ENCODE measurements at regions not wholly inside any gene's neighbourhood (a gene's known extent, or its start where the extent isn't known, plus 50 kb on each side); places are given as distances from the start of the nearest gene placed in this dataset.

- H3K9ac ChIP-seq (ENCODE audit: low read length) = no peak overlapping the region
- no peaks in the 10 kb centered on the region for H3K9me2 ChIP-seq (ENCODE audit: low read depth, low read length)
- no peak overlapping the region for H3K4me2 ChIP-seq (ENCODE audit: low read length)
- H4K20me1 ChIP-seq (ENCODE audit: insufficient read depth, low read length) = no peaks in the 10 kb centered on the region
- H2AFZ ChIP-seq (ENCODE audit: low read length) = no peak overlapping the region
- H3K27me3 ChIP-seq (ENCODE audit: insufficient read depth, low read length) = no peaks in the 10 kb centered on the region
- H3K4me1 ChIP-seq (ENCODE audit: insufficient read depth, low read length, severe bottlenecking) = no peaks in the 10 kb centered on the region
- no peaks in the 10 kb centered on the region for H3K79me2 ChIP-seq (ENCODE audit: insufficient read depth, low read length)
- H3F3A ChIP-seq (ENCODE audit: insufficient read depth, low read length) = no peaks in the 10 kb centered on the region
- TF ChIP-seq CTCF (IDR thresholded peaks at IDR 0.05; ENCODE audit: low read length) = no peak
- no peak for TF ChIP-seq EZH2 (IDR thresholded peaks at IDR 0.05; ENCODE audit: borderline replicate concordance, low read length)
- no peak overlapping the region for H3K4me3 ChIP-seq (ENCODE audit: low read depth, low read length, poor library complexity, severe bottlenecking)
- no peaks in the 10 kb centered on the region for H3K36me3 ChIP-seq (ENCODE audit: insufficient read depth, low read length)
- H3K9me3 ChIP-seq (ENCODE audit: low read length) = no peaks in the 10 kb centered on the region
- no peak overlapping the region for H3K27ac ChIP-seq (ENCODE audit: low read depth, low read length, poor library complexity, severe bottlenecking)
Measured at GRCh38 chr4:22031423-22031822, 82.9 kb upstream of the KCNIP4 start.

DNA sequence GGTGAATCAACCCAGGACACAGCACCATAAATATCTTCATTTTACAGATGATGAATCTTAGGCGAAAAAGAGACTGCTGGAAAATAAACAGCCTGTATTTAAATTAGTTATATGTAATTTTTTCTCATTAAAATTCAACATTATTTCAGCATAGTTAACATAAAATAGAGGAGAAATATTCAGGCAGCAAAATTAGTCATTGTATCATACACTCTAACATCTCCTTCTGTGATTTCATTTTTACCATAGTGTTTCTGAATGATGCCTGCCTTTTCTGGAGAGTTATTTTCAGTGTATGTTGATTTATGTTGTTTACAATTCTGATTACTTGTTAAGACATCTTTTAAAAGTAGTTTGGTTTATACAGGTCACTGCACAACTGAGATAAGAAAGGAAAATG lies 82.3 kb upstream of the KCNIP4 start:
- Histone ChIP-seq H3K79me2 (ENCODE audit: insufficient read depth, low read length) (no peaks in the 10 kb centered on the region), H3K4me1 (ENCODE audit: insufficient read depth, low read length, severe bottlenecking) (no peaks in the 10 kb centered on the region)
- TF ChIP-seq EZH2 (IDR thresholded peaks at IDR 0.05; ENCODE audit: borderline replicate concordance, low read length) (no peak), CTCF (IDR thresholded peaks at IDR 0.05; ENCODE audit: low read length) (no peak)

DNA sequence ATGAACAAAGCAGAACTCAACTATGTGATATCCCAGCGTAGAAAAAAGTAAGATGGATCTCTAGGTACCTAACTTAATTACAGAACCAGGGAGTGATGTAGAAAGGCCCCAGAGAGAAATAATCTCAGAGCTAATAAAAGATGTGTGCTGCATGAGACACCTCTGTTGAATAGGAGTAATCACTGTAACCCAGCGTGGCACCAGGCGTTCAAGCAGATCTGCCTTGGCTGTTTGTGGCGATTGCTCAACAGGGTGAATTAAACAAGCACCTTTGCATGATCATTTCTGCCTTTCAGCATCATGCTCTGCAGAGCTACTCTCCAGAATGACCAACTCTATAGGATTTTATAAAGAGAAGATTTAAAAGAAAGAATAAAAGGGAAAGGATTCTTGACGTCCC lies 81.7 kb upstream of the KCNIP4 start:
- Histone ChIP-seq H3K9me2 (ENCODE audit: low read depth, low read length) (no peaks in the 10 kb centered on the region), H3K9me3 (ENCODE audit: low read length) (no peaks in the 10 kb centered on the region), H3K4me2 (ENCODE audit: low read length) (no peak overlapping the region), H3K27ac (ENCODE audit: low read depth, low read length, poor library complexity, severe bottlenecking) (no peak overlapping the region), H4K20me1 (ENCODE audit: insufficient read depth, low read length) (no peaks in the 10 kb centered on the region), H2AFZ (ENCODE audit: low read length) (no peak overlapping the region), H3F3A (ENCODE audit: insufficient read depth, low read length) (no peaks in the 10 kb centered on the region), H3K4me3 (ENCODE audit: low read depth, low read length, poor library complexity, severe bottlenecking) (no peak overlapping the region), H3K79me2 (ENCODE audit: insufficient read depth, low read length) (no peaks in the 10 kb centered on the region), H3K4me1 (ENCODE audit: insufficient read depth, low read length, severe bottlenecking) (no peaks in the 10 kb centered on the region), H3K9ac (ENCODE audit: low read length) (no peak overlapping the region), H3K27me3 (ENCODE audit: insufficient read depth, low read length) (no peaks in the 10 kb centered on the region), H3K36me3 (ENCODE audit: insufficient read depth, low read length) (no peaks in the 10 kb centered on the region)
- TF ChIP-seq CTCF (IDR thresholded peaks at IDR 0.05; ENCODE audit: low read length) (no peak), EZH2 (IDR thresholded peaks at IDR 0.05; ENCODE audit: borderline replicate concordance, low read length) (no peak)

More for the DNA sequence above, 82.3 kb upstream of the KCNIP4 start:
- Histone ChIP-seq H3K4me2 (ENCODE audit: low read length) (no peak overlapping the region), H3K9me2 (ENCODE audit: low read depth, low read length) (no peaks in the 10 kb centered on the region), H4K20me1 (ENCODE audit: insufficient read depth, low read length) (no peaks in the 10 kb centered on the region), H3K27me3 (ENCODE audit: insufficient read depth, low read length) (no peaks in the 10 kb centered on the region), H3F3A (ENCODE audit: insufficient read depth, low read length) (no peaks in the 10 kb centered on the region), H3K4me3 (ENCODE audit: low read depth, low read length, poor library complexity, severe bottlenecking) (no peak overlapping the region), H3K27ac (ENCODE audit: low read depth, low read length, poor library complexity, severe bottlenecking) (no peak overlapping the region), H3K36me3 (ENCODE audit: insufficient read depth, low read length) (no peaks in the 10 kb centered on the region), H3K9me3 (ENCODE audit: low read length) (no peaks in the 10 kb centered on the region), H3K9ac (ENCODE audit: low read length) (no peak overlapping the region), H2AFZ (ENCODE audit: low read length) (no peak overlapping the region)
